K562 (cell line): ENCODE measurements at regions not wholly inside any gene's neighbourhood (a gene's known extent, or its start where the extent isn't known, plus 50 kb on each side); places are given as distances from the start of the nearest gene placed in this dataset.

ENCODE experiments used
- ATAC-seq: fragments of 200-7000 bp; cut with Tn5 transposase; 3 replicates; pipeline ENCODE4 v1.9.1; 2020; ENCODE audit warnings: moderate library complexity
- BruUV-seq: library from RNA; stranded (reverse); fragments of 400-500 nt; replicated peaks from 2 replicates; lab custom pipeline; 2021; lab: Mats Ljungman, UMichigan
- CTCF ChIA-PET: fragments of 300-600 bp; formaldehyde crosslinking; extraction: SDS; loops from one replicate; lab custom pipeline; 2021; ENCODE audit warnings: low intra/inter-chr PET ratio; lab: Yijun Ruan, JAX
- POLR2A ChIA-PET: fragments of 300-600, 350-650 bp; sonication (Branson Sonifier 250); formaldehyde crosslinking; extraction: SDS; loops from one replicate; lab custom pipeline; 2021; ENCODE audit warnings: antibody characterized with exemption, inconsistent platforms; lab: Yijun Ruan, JAX
- DNase-seq, 4 experiments: peaks; one replicate each; pipeline versions ENCODE4 v3.0.0 to v3.0.0-alpha.2; 2011 to 2018; ENCODE audit warnings: low spot score in 3 of 4, mixed read lengths in 3 of 4; ENCODE audit errors: extremely low read depth in 1 of 4
- FAIRE-seq: peaks from 2 replicates; lab custom pipeline; 2011; peaks lifted over from hg19 to GRCh38; lab: Jason Lieb, UNC
- H2AFZ ChIP-seq: 2 replicates; pipeline ENCODE4 v1.6.0; 2011; ENCODE audit warnings: low read depth, low read length, control low read depth, inconsistent platforms
- H3K27ac ChIP-seq: fragments of 200-600 bp; 3 replicates; pipeline ENCODE4 v1.8.0; 2011; ENCODE audit warnings: low read depth, mild to moderate bottlenecking, control low read depth, inconsistent platforms, low read length, moderate library complexity, mixed read lengths; ENCODE audit errors: extremely low read depth
- H3K27me3 ChIP-seq, 2 experiments: fragments of 300-600 bp in 1 of 2; 2 replicates in 1 of 2; 3 replicates in 1 of 2; pipeline versions ENCODE4 v1.6.0 to v1.8.0; 2011; ENCODE audit warnings: inconsistent platforms in 2 of 2, low read length in 2 of 2, mild to moderate bottlenecking in 1 of 2, mixed read lengths in 1 of 2, moderate library complexity in 1 of 2; ENCODE audit not compliant: control insufficient read depth in 2 of 2, insufficient read depth in 2 of 2
- H3K36me3 ChIP-seq: fragments of 300-600 bp; 3 replicates; pipeline ENCODE4 v1.8.0; 2011; ENCODE audit warnings: mild to moderate bottlenecking, low read length, inconsistent platforms; ENCODE audit not compliant: control insufficient read depth, insufficient read depth
- H3K4me1 ChIP-seq, 2 experiments: fragments of 200-600 bp in 1 of 2; replicated peaks in 1 of 2; 2 replicates in 1 of 2; 3 replicates in 1 of 2; pipeline versions ENCODE4 v1.5.1 to v1.8.0; 2011; ENCODE audit warnings: inconsistent platforms in 2 of 2, low read length in 2 of 2, mild to moderate bottlenecking in 1 of 2, mixed read lengths in 1 of 2, moderate library complexity in 1 of 2; ENCODE audit not compliant: control insufficient read depth in 2 of 2, insufficient read depth in 2 of 2
- H3K4me2 ChIP-seq: 2 replicates; pipeline ENCODE4 v1.6.1; 2011; ENCODE audit warnings: low read length, control low read depth, inconsistent platforms, mixed read lengths; ENCODE audit not compliant: insufficient read depth
- H3K4me3 ChIP-seq: fragments of 200-600 bp; sonication (generic), shearing (Covaris generic); 2 replicates; pipeline ENCODE4 v1.5.1; 2016; ENCODE audit warnings: control low read depth, inconsistent platforms
- H3K79me2 ChIP-seq: fragments of 200-600 bp; 3 replicates; pipeline ENCODE4 v1.8.0; 2011; ENCODE audit warnings: low read length, inconsistent platforms; ENCODE audit not compliant: control insufficient read depth, insufficient read depth
- H3K9ac ChIP-seq, 2 experiments: 2 replicates each; pipeline versions ENCODE4 v1.6.0 to v1.6.1; 2011; ENCODE audit warnings: low read depth in 2 of 2, low read length in 2 of 2, control low read depth in 1 of 2, inconsistent platforms in 1 of 2, mild to moderate bottlenecking in 1 of 2, mixed read lengths in 1 of 2; ENCODE audit not compliant: insufficient read depth in 1 of 2
- H3K9me1 ChIP-seq: one replicate; pipeline ENCODE4 v1.6.0; 2011; ENCODE audit warnings: inconsistent platforms, mild to moderate bottlenecking, low read length, moderate library complexity; ENCODE audit not compliant: control insufficient read depth, insufficient read depth
- H3K9me3 ChIP-seq: replicated peaks from 2 replicates; pipeline ENCODE4 v1.5.1; 2011; ENCODE audit warnings: low read depth, low read length, inconsistent platforms; ENCODE audit not compliant: control insufficient read depth, insufficient read depth
- H4K20me1 ChIP-seq: replicated peaks from 2 replicates; pipeline ENCODE4 v1.6.1; 2011; ENCODE audit warnings: low read length, inconsistent platforms, mixed read lengths; ENCODE audit not compliant: control insufficient read depth, insufficient read depth
- BRF1 ChIP-seq: IDR thresholded peaks from 3 replicates; pipeline ENCODE4 v1.6.1; 2011; ENCODE audit warnings: borderline replicate concordance, mild to moderate bottlenecking; ENCODE audit not compliant: insufficient read length; ENCODE audit errors: extremely low read depth
- FOXO4 ChIP-seq: fragments of 450-650 bp; formaldehyde crosslinking; IDR thresholded peaks from 2 replicates; pipeline ENCODE4 v1.4.0; 2020; ENCODE audit warnings: mild to moderate bottlenecking, moderate library complexity
- HLTF ChIP-seq: fragments of 450-650 bp; IDR thresholded peaks from 2 replicates; pipeline ENCODE4 v1.6.1; 2016
- KLF6 ChIP-seq: fragments of 250-450 bp; sonication (Bioruptor Pico); IDR thresholded peaks from 2 replicates; pipeline ENCODE4 v1.4.0; 2020; ENCODE audit warnings: mild to moderate bottlenecking, moderate library complexity, borderline replicate concordance
- WGBS: fragments of 100-300 bp; shearing (Covaris generic); methylation state at CpG from one replicate; pipeline ENCODE4 v1.1.6; 2016; ENCODE audit warnings: low coverage, mixed read lengths; ENCODE audit not compliant: insufficient coverage; ENCODE audit errors: missing lambda C conversion rate; 5-methylcytosine and 5-hydroxymethylcytosine counted together
- in situ Hi-C: fragments of 300-500 bp; cut with MboI; formaldehyde crosslinking; loops from 4 replicates; pipeline ENCODE4 v1.15.0; 2018; ENCODE audit warnings: inconsistent platforms, mixed read lengths
- intact Hi-C: fragments of 100-400 bp; cut with micrococcal nuclease; formaldehyde crosslinking; loops from 2 replicates; pipeline ENCODE4 v1.14.2; 2022
- TF ChIP-seq, protein P1 (sequence below): sonication (generic); formaldehyde crosslinking; IDR thresholded peaks from 2 replicates; pipeline ENCODE4 v1.8.0; 2022; ENCODE audit warnings: missing genetic modification reagents, mild to moderate bottlenecking, borderline replicate concordance
- TF ChIP-seq, protein P2 (sequence below): fragments of 450-650 bp; IDR thresholded peaks from 2 replicates; pipeline ENCODE4 v1.6.1; 2016
- TF ChIP-seq, protein P3 (sequence below): fragments of 250-450 bp; sonication (Bioruptor Pico); IDR thresholded peaks from 2 replicates; pipeline ENCODE4 v1.4.0; 2020; ENCODE audit warnings: mild to moderate bottlenecking, moderate library complexity
- TF ChIP-seq, protein P4 (sequence below), 2 experiments: fragments of 450-650 bp in 1 of 2; sonication (generic) in 1 of 2; formaldehyde crosslinking in 1 of 2; IDR thresholded peaks; 2 replicates each; pipeline versions ENCODE4 v1.7.1 to v1.9.0; 2016 to 2022; ENCODE audit warnings: inconsistent platforms in 1 of 2, mild to moderate bottlenecking in 1 of 2, missing genetic modification reagents in 1 of 2

GRCh38 chr12:3353621-3354020, 137.4 kb upstream of the PRMT8 start:
- intact Hi-C loops, result no loop called here
- in situ Hi-C loops, result no loop called here
- BruUV-seq, result no TSS peak
- TF ChIP-seq FOXO4 (no peak), HLTF (no peak), BRF1 (no peak), KLF6 (CRISPR knock-in tag) (no peak)
- TF ChIP-seq, protein P1, sequence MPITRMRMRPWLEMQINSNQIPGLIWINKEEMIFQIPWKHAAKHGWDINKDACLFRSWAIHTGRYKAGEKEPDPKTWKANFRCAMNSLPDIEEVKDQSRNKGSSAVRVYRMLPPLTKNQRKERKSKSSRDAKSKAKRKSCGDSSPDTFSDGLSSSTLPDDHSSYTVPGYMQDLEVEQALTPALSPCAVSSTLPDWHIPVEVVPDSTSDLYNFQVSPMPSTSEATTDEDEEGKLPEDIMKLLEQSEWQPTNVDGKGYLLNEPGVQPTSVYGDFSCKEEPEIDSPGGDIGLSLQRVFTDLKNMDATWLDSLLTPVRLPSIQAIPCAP (CRISPR knock-in tag), result no peak
- TF ChIP-seq, protein P2, sequence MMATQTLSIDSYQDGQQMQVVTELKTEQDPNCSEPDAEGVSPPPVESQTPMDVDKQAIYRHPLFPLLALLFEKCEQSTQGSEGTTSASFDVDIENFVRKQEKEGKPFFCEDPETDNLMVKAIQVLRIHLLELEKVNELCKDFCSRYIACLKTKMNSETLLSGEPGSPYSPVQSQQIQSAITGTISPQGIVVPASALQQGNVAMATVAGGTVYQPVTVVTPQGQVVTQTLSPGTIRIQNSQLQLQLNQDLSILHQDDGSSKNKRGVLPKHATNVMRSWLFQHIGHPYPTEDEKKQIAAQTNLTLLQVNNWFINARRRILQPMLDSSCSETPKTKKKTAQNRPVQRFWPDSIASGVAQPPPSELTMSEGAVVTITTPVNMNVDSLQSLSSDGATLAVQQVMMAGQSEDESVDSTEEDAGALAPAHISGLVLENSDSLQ, result no peak
- TF ChIP-seq, protein P3, sequence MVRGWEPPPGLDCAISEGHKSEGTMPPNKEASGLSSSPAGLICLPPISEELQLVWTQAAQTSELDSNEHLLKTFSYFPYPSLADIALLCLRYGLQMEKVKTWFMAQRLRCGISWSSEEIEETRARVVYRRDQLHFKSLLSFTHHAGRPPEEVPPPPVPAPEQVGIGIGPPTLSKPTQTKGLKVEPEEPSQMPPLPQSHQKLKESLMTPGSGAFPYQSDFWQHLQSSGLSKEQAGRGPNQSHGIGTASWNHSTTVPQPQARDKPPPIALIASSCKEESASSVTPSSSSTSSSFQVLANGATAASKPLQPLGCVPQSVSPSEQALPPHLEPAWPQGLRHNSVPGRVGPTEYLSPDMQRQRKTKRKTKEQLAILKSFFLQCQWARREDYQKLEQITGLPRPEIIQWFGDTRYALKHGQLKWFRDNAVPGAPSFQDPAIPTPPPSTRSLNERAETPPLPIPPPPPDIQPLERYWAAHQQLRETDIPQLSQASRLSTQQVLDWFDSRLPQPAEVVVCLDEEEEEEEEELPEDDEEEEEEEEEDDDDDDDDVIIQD, result no peak
- TF ChIP-seq, protein P4, sequence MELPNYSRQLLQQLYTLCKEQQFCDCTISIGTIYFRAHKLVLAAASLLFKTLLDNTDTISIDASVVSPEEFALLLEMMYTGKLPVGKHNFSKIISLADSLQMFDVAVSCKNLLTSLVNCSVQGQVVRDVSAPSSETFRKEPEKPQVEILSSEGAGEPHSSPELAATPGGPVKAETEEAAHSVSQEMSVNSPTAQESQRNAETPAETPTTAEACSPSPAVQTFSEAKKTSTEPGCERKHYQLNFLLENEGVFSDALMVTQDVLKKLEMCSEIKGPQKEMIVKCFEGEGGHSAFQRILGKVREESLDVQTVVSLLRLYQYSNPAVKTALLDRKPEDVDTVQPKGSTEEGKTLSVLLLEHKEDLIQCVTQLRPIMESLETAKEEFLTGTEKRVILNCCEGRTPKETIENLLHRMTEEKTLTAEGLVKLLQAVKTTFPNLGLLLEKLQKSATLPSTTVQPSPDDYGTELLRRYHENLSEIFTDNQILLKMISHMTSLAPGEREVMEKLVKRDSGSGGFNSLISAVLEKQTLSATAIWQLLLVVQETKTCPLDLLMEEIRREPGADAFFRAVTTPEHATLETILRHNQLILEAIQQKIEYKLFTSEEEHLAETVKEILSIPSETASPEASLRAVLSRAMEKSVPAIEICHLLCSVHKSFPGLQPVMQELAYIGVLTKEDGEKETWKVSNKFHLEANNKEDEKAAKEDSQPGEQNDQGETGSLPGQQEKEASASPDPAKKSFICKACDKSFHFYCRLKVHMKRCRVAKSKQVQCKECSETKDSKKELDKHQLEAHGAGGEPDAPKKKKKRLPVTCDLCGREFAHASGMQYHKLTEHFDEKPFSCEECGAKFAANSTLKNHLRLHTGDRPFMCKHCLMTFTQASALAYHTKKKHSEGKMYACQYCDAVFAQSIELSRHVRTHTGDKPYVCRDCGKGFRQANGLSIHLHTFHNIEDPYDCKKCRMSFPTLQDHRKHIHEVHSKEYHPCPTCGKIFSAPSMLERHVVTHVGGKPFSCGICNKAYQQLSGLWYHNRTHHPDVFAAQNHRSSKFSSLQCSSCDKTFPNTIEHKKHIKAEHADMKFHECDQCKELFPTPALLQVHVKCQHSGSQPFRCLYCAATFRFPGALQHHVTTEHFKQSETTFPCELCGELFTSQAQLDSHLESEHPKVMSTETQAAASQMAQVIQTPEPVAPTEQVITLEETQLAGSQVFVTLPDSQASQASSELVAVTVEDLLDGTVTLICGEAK (IDR thresholded peaks at IDR 0.05), result no peak
- TF ChIP-seq, protein P4 (CRISPR knock-in tag; IDR thresholded peaks at IDR 0.05), result no peak

More at GRCh38 chr12:3353621-3354020, 137.4 kb upstream of the PRMT8 start:
- H3K9ac ChIP-seq, result no peak overlapping the region
- no peaks in the 10 kb centered on the region for H3K4me1 ChIP-seq
- H3K9me1 ChIP-seq, result no peaks in the 10 kb centered on the region
- no peak overlapping the region for H3K27ac ChIP-seq
- ChIA-PET POLR2A (no interaction called here), CTCF (no interaction called here)
- H2AFZ ChIP-seq, result no peak overlapping the region
- H3K4me3 ChIP-seq, result no peak overlapping the region
- H4K20me1 ChIP-seq, result no peaks in the 10 kb centered on the region
- FAIRE-seq, result no peak
- no peak overlapping the region for H3K4me2 ChIP-seq
- no peaks in the 10 kb centered on the region; a peak in 1 of 5 replicates for H3K27me3 ChIP-seq
- ATAC-seq, result no peak
- no peaks in the 10 kb centered on the region for H3K9me3 ChIP-seq
- H3K79me2 ChIP-seq, result no peaks in the 10 kb centered on the region
- no peaks in the 10 kb centered on the region for H3K36me3 ChIP-seq
- 0% methylated on average over 9 of the region's 9 CpGs for WGBS
- DNase-seq, result no peak
